HPDE6-E6E7 (cell line): ENCODE measurements at regions not wholly inside any gene's neighbourhood (a gene's known extent, or its start where the extent isn't known, plus 50 kb on each side); places are given as distances from the start of the nearest gene placed in this dataset.

Experiments used
- DNase-seq: peaks from one replicate; pipeline ENCODE4 v3.0.0; 2011; ENCODE audit warnings: missing footprints; ENCODE audit errors: extremely low spot score

DNA sequence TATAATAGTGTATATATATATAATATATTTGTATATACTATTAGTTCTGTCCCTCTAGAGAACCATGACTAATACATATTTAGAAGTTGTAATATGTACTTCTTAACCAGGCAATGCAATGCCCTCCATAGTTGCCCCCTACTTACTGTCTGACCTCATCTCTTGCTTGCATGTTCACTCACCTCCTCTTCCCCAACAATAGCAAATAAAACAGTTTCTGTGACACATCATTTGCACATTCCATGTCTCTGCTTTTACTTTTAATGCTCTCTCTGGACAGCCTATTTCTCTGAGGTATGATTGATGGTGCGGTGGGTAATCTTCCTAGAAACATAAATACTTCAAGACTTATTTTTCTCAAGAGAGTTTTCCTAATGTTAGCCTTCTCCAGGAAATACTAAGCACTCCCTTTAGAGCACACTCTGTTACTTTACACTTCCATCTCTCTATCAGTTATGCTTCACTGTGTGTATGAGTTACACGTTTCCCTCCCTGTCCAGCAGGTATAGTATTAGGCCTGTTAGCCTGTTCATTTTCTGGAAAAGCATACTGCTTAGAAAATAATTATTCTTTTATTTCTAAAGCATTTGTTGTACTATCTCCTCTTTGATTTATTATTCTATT is 295.6 kb upstream of the LRATD1 start:
- DNase-seq = no peak

DNA sequence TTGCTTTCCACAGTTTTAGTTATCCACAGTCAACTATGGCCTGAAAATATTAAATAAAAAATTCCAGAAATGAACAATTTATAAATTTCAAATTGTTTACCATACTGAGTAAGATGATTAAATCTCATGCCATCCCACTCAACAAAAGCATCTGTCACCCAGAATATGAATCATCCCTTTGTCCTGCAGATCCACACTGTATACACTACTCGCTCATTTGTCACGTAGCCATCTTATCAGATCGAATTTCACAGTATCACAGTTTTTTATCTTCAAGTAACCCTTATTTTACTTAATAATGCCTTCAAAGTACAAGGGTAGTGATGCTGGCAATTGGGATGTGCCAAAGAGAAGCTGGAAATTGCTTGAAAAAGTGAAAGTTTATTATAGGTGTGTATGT is 291.8 kb upstream of the LRATD1 start:
- no peak for DNase-seq

DNA sequence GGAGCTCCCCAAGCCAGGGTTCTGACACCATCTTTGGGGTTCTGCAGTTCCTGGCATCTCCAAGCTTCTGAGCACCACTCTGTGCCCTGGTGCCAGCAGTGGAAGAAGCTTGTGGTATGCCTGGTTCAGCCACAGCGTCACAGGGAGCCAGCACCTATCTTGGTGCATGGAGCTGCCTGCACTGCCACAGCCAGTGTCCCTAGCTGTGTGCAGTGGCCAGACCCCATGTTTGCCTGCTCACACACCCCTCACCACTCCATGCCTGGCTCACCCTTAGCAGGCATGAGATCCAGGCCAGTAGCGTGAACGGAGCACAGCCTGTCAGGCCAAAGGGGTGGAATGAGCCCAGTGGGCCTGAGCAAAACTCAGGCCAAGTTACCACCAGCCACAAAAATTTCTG is 290.2 kb upstream of the LRATD1 start:
- DNase-seq = no peak

DNA sequence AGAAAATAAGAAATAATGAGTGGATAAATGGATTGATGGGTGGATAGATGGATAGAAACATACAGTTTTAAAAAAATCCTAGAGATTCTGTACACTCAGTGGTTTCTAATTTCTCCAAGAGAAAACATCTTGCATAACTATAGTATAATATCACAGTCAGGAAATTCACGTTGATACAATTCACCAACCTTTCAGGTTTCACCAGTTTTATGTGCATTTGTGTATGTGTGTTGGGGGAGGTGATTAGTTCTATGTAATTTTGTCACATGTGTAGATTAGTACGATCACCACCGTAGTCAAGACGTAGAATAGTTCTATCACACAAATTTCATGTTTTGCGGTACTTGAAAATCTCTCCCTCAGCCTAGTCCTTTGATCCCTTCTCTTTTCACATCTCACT is 288.2 kb upstream of the LRATD1 start:
- DNase-seq = no peak

DNA sequence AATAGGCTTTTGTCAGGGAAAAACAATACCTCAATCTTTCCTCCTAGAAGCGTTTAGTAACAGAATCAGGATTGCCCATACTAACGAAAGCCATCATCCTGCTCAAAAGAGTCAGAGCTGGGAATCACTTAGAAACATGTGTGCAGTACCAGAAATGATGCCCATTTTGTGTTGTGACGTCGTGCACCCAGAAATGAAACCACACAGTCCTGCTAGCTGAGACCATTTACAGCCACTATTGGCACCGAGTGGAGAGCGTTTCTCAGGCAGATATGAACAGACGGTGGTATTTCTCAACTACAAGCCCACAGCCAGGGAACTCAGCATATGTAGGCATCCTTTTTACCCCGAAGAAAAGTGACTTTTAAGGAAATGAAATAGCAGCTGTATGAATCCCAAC is 284.3 kb upstream of the LRATD1 start:
- no peak for DNase-seq

DNA sequence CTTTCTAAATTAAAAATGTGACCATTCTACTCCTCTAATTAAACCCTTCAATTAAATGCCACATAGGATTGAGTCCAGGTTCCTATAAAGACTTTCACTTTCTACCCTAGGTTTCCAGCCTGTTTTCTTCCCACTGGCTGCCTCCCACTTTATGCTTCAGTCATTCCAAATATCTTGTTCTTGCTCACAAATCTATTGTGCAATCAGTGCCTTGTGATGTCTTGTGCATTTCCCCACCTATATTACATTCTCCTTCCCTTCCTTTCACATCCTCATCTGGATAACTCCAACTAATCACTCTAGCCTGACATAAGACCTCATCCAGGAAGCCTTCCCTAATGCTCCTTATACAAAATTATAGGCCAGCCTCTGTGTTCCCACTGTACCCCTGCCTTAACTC is 281.7 kb upstream of the LRATD1 start:
- DNase-seq = no peak

DNA sequence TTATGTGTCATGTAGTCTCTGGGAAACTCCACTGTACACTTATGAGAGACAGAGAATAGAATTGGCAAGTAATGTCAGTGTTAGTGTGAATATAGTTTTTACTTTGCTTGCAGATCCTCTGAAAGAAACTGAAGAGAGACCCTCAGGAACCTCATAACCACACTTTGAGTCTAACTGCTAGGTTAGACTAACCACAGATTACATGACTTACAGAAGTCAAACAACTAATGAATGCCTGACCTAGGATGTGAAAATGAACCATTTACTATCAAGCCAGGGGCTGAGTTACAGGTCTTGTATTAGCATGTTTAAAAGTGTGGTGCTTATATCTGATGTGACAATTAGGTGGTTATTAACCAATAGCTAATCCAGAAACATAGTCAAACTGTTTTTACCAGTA is 280.4 kb upstream of the LRATD1 start:
- DNase-seq = no peak

DNA sequence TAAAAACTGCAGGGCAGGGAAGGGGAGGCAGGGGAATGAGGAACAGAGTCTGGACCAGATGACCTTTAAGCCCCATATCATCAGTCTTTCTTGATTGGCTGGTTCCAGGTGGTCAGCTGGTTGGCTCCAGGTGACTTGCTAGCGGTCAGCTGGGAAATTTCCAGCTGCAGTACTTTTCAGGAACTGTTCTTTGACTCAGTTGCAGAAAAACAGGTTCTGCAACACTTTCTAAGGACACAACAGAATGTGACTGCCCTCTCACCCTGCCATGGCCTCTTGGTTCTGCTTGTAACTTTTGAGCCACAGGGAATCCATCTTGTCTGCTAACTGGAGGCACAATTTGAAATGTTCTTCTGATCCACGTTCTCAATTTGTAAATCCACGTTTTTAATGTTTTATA is 278.3 kb upstream of the LRATD1 start:
- DNase-seq = no peak

DNA sequence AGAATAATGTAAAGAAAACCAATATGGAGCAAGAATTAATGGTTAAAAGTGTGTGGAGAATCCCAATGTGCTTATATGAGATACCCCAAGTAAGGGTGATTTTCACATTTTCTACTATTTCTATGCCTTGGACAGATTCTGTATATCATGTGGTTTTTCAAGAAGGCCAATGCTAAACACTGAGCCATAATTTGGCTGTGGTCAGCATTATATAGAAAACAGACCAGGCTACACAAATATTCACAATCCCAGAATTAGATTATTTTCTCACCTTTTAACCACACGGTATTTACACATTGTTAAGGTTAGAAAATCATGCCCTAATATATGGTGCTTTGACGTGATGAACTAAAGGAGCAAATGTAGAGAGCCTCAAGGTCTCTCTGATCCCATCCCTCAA is 277.4 kb upstream of the LRATD1 start:
- no peak for DNase-seq

DNA sequence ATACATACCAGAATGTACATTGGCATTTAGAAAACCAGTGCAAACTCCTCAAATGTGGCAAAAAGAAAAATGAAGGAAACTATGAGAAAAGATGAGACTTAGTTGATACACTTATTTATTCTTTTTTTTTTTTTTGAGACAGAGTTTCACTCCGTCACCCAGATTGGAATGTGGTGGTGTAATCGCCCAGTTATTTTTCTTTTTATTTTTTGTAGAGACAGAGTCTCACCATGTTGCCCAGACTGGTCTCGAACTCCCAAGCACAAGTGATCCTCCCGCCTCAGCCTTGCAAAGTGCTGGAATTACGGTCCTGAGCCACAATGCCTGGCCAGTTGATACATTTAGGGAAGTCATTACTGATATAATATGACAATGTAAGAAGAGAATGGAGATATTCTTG is 274.2 kb upstream of the LRATD1 start:
- no peak for DNase-seq

DNA sequence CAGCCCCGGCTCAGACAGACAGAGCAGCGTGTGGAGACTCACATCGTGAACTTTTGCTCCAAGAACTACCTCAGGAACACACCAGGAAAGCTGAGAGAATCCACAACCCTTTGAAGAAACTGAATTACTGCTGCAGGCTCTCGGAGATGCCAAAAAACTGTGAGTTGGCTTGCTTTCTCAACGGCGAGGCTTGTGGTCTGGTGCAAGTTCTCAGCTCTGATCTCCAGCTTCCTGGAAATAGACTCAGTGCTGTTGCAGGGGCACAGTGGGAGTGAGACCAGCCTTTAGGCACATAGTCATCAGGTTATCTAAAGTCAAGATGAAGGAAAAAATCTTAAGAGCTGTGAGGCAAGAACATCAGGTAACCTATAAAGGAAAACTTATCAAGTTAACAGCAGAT is 273.7 kb upstream of the LRATD1 start:
- no peak for DNase-seq

DNA sequence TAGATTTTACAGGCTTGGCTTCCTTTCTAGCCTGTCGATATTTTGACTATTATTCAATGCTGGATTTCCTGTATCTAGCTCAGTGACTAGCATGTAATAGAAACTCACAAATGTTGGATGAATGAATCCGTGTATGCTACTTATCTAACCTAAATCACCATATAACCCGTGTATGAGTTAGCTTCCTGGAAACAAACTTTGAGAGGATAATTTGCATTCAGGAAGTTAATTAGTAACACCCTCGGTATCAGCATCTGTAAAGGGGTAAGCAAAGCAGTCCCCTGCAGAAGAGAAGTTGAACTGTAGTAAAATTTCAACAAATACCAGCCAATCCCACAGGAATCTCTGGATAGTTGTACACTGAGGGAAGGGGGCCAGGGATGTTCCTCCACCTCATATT is 269.4 kb upstream of the LRATD1 start:
- no peak for DNase-seq

DNA sequence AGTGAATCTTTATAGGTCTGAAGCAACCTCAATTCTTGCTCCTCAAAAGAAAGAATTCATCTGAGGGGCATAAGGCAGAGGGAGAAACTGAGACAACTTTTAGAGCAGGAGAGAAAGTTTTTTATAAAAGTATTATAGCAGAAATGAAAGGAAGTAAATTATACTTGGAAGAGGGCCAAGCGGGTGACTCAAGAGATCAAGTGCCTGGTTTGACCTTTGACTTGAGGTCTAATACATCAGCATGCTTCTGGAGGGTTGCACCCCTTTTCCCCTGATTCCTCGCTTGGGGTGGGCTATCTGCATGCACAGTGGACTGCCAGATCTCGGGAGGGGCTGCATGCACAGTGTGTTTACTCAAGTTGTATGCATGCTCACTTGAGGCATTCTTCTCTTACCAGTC is 268.5 kb upstream of the LRATD1 start:
- no peak for DNase-seq

DNA sequence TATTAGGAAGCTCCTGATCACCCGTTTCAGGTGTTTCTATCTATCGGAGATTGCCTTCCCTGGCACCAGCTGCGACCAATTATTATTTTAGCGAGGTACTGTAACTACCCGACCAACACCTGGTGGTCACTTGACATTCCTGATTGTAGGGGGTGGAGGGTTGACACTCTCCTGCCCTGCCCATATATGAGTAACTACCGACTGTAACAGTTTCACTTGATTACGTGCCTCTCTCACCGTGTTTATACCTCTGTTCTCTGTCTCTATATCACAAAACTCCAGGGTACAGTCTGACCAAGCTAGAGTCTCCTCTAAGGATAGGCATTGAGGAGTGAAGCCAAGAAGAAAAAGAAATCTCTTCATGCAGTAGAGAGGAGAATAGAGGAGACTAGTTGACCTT is 268.0 kb upstream of the LRATD1 start:
- DNase-seq = no peak

DNA sequence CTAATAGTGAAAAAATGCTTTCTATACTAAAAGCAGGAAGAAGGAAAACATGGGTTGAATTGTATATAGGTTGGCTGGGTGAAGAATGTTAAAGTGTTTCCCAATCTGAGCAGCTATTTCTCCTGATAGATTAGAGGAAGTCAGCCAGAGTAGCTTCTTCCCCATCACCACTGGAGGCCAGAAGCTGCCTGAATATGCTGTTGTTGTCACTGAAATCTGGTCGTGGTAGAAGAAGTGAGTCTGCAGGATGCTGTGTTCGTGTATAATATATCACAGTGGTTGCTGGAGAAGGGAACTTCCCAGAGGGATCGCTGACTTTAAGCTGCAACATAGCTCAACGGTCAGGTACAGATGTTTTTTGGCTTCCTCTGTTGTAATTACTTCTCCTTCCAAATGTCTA is 247.5 kb upstream of the LRATD1 start:
- DNase-seq = no peak

DNA sequence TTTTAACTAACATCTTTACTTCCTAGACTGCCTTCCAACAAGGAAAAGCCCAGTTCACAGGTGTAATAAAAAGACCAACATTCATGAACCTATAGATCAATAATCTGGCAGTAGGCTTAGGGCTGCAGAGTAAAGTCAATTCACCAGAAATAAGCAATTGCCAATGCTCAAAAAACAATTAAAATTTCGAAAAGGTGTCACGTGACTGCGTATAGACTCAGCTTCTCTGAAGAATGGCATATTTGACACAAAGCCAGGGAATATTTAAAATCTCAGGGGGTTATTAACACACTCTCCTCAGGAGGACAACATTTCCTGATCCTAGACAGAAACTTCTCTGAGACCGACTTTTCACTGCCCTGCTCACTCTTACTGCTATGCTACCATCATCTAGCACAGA is 245.2 kb upstream of the LRATD1 start:
- DNase-seq = no peak

DNA sequence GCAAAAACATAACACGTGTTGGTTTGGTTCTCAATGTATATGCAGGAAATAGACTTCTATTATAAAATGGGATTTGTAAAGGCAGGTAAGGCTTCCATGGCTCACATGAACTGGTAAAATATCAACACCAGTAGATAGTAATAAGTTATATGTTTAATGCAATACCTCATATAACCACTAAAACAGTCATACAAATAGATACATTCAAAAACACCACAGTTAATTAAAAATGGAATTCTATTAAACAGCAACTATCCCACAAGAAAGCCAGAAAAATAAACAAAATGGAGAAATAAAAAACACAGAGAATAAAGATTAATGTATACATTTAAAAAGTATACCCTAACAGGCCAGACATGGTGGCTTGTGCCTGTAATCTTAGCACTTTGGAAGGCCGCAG is 243.8 kb upstream of the LRATD1 start:
- DNase-seq = no peak

DNA sequence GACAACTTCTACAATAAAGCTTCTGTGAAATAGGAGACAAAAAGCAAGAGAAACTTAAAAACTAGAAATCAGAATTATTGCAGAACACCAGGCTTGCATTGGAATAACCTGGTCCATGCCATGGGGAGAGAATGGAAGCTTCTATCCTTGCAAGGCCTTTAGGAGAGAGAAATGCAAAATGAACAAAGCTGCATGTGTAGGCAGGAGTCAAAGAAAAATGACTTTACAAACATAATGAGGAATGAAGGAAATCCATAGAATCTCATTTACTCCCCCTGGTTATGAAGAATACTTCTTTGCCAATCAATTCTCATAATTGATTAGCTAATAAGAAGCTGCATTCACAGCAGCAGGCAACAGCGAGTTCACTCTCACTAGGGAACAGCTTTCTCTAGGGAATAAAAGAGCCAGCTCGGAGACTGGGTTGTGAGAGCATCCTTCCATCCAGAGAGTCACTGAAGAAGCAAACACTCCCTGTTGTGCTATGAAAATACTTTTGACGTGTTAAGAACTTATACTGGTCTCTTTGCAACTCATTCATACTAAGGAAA is 235.9 kb upstream of the LRATD1 start:
- no peak for DNase-seq

DNA sequence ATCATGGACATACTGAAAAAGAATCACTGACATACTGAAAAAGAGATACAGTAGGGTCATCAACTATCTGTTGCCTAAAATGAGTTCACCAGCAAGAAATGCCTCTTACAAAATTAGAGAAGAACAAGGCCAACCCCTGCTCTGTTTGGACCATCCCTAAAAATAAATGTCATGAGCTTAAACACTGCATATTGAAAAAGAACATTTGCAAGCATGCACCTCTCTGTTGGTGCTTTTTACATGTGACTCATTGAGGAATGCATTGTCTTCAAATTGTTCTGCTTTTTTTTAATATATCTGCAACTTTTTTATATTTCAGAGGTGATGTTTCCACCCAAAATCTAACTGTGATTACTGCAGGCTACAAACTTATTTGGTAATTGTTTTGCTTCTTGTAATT is 233.9 kb upstream of the LRATD1 start:
- DNase-seq = no peak

DNA sequence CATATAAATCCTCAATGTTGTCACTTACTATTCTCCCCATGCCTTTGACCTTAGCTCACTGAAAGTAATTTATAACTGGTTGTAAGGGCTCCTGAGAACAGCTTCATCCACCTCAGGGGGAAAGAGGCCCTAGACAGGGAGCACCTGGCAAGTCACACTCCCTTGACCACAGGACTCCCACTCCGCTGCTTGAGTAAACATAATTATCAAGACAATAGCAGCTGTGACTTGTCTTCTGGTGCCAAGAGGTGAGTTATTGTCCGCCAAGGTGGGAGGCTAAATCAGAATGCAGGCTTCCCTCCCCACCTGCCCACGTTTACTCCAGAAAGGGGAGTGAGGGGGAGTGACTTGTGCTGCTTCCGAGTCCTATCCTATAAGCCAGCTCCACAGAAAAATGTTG is 230.6 kb upstream of the LRATD1 start:
- DNase-seq = no peak

DNA sequence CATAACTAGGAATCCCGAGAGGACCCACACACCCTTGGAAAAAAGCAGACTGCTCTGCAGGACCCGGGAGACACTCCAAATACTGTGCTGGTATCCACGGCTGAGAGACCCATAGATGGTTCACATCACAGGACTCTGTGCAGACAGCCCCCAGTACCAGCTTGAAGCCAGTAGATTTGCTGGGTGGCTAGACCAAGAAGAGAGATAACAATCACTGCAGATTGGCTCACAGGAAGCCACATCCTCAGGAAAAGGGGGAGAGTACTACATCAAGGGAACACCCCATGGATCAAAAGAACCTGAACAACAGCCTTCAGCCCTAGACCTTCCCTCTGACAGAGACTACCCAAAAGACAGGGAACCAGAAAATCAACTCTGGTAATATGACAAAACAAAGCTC is 223.8 kb upstream of the LRATD1 start:
- no peak for DNase-seq

DNA sequence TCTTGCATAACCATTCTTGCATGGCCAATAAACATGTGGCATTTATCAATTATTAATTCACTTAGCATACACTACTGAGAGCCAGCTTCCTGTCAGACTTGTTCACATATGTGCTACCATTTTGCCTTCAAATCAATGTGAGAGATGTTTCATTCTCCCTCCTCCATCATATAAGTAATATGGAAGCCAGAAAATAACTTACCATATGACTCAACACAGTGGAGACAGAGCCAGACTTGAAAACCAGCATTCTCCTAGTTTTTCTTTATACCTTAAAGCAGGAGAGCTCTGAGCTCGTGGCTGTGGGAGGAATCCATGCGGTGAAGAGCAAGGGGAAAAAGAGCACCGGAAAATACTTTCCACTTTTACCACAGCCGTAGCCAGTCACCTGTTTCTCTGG is 215.0 kb upstream of the LRATD1 start:
- no peak for DNase-seq

DNA sequence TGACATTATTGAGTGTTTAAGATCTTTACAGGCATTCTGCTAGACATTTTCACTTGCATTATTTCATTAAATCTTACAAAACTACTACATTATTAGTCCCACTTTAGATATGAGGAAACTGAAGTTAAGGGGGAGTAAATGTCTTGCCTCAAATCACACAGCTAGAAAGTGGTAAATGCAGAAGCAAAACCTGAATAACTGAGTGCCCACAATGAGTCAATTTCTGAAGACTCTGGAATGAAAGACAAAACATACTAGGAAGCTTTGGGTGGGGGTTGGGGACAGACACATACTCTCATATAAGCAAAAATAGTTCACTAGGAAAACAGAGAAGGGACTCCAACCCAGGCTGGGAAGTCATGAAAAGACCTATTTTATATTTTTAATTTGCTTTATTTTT is 214.4 kb upstream of the LRATD1 start:
- no peak for DNase-seq

DNA sequence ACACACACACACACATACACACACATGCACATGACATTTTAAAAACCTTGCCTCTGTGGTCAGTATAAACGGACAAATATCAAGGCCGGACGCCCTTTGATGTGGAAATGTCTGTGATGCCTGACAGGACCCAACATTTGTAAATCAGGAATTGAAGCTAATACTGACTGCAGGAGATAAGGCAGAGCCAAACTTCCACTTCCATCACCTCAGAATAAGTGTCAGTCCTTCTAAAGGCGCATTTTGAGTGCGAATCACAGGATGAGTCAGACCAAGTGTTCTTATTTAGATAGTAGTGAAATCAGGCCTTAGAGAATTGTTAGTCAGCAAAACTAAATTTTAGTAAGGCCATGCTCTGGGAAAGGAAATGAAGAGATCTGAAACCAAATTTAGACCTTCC is 211.7 kb upstream of the LRATD1 start:
- DNase-seq = no peak
